HEK293 (cell line): ENCODE measurements at regions not wholly inside any gene's neighbourhood (a gene's known extent, or its start where the extent isn't known, plus 50 kb on each side); places are given as distances from the start of the nearest gene placed in this dataset.

Experiments
- CTCF ChIA-PET: fragments of 350-600 bp; formaldehyde crosslinking; extraction: SDS; loops from one replicate; lab custom pipeline; 2021; ENCODE audit warnings: antibody characterized with exemption; lab: Yijun Ruan, JAX
- POLR2A ChIA-PET: fragments of 300-600 bp; formaldehyde crosslinking; extraction: SDS; loops from one replicate; lab custom pipeline; 2020; ENCODE audit warnings: antibody characterized with exemption, inconsistent platforms; lab: Yijun Ruan, JAX
- H3K27ac ChIP-seq: fragments of 200-500 bp; sonication (Bioruptor generic); 2 replicates; pipeline ENCODE4 v1.5.1; 2014; ENCODE audit warnings: low read depth, low read length, control low read depth, inconsistent platforms; ENCODE audit errors: extremely low read depth
- H3K36me3 ChIP-seq, 2 experiments: fragments of 200-500 bp in 1 of 2; sonication (Bioruptor generic) in 1 of 2; 1 replicate in 1 of 2; 2 replicates in 1 of 2; pipeline ENCODE4 v1.5.1; 2014 to 2017; ENCODE audit warnings: inconsistent platforms in 2 of 2, low read length in 2 of 2; ENCODE audit not compliant: control insufficient read depth in 2 of 2, insufficient read depth in 1 of 2
- H3K4me1 ChIP-seq: fragments of 200-500 bp; sonication (Bioruptor generic); 2 replicates; pipeline ENCODE4 v1.5.1; 2014; ENCODE audit warnings: mild to moderate bottlenecking, low read length, inconsistent platforms; ENCODE audit not compliant: control insufficient read depth, insufficient read depth
- H3K4me3 ChIP-seq: 2 replicates; pipeline ENCODE4 v1.5.1; 2011; ENCODE audit warnings: low read depth, mild to moderate bottlenecking, control low read depth, low read length, moderate library complexity
- H3K9me3 ChIP-seq: fragments of 200-500 bp; sonication (Bioruptor generic); 2 replicates; pipeline ENCODE4 v1.5.1; 2014; ENCODE audit warnings: low read depth, low read length, inconsistent platforms; ENCODE audit not compliant: control insufficient read depth, insufficient read depth
- EGR2 ChIP-seq: fragments of 450-650 bp; formaldehyde crosslinking; IDR thresholded peaks from 2 replicates; pipeline ENCODE4 v1.5.1; 2016; ENCODE audit warnings: low read depth, missing biosample characterization, missing genetic modification characterization
- KLF1 ChIP-seq: fragments of 450-650 bp; formaldehyde crosslinking; IDR thresholded peaks from 2 replicates; pipeline ENCODE4 v1.5.1; 2016; ENCODE audit warnings: missing biosample characterization, missing genetic modification characterization
- SP2 ChIP-seq: fragments of 450-650 bp; formaldehyde crosslinking; IDR thresholded peaks from 2 replicates; pipeline ENCODE4 v1.5.1; 2016; ENCODE audit warnings: missing biosample characterization, missing genetic modification characterization
- ZBTB7A ChIP-seq: fragments of 450-650 bp; formaldehyde crosslinking; IDR thresholded peaks from 2 replicates; pipeline ENCODE4 v1.5.1; 2016; ENCODE audit warnings: low read depth, missing biosample characterization, missing genetic modification characterization
- ZFHX2 ChIP-seq: fragments of 450-650 bp; formaldehyde crosslinking; conservative IDR thresholded peaks from 2 replicates; pipeline ENCODE4 v1.5.1; 2016; ENCODE audit warnings: missing biosample characterization, missing genetic modification characterization
- ZIC2 ChIP-seq: fragments of 450-650 bp; formaldehyde crosslinking; IDR thresholded peaks from 2 replicates; pipeline ENCODE4 v1.5.1; 2016; ENCODE audit warnings: missing biosample characterization, missing genetic modification characterization
- ZNF184 ChIP-seq: fragments of 450-650 bp; IDR thresholded peaks from 2 replicates; pipeline ENCODE4 v1.5.1; 2018; ENCODE audit warnings: missing biosample characterization, mild to moderate bottlenecking, missing genetic modification characterization
- ZNF19 ChIP-seq: fragments of 450-650 bp; formaldehyde crosslinking; IDR thresholded peaks from 2 replicates; pipeline ENCODE4; 2016; ENCODE audit warnings: missing biosample characterization, missing genetic modification characterization, low read depth
- ZNF302 ChIP-seq: fragments of 450-650 bp; formaldehyde crosslinking; IDR thresholded peaks from 2 replicates; pipeline ENCODE4 v1.5.1; 2016; ENCODE audit warnings: missing biosample characterization, missing genetic modification characterization, low read depth
- ZNF350 ChIP-seq: fragments of 450-650 bp; formaldehyde crosslinking; IDR thresholded peaks from 2 replicates; pipeline ENCODE4 v1.5.0; 2017; ENCODE audit warnings: missing biosample characterization, mild to moderate bottlenecking, missing genetic modification characterization
- ZNF555 ChIP-seq: fragments of 450-650 bp; formaldehyde crosslinking; conservative IDR thresholded peaks from 2 replicates; pipeline ENCODE4 v1.5.1; 2017; ENCODE audit warnings: missing biosample characterization, mild to moderate bottlenecking, missing genetic modification characterization, inconsistent platforms
- ZNF600 ChIP-seq: fragments of 450-650 bp; formaldehyde crosslinking; IDR thresholded peaks from 2 replicates; pipeline ENCODE4 v1.5.1; 2016; ENCODE audit warnings: missing biosample characterization, missing genetic modification characterization
- TF ChIP-seq, protein P1 (sequence below): fragments of 450-650 bp; formaldehyde crosslinking; IDR thresholded peaks from 2 replicates; pipeline ENCODE4 v1.5.1; 2016; ENCODE audit warnings: missing biosample characterization, missing genetic modification characterization
- TF ChIP-seq, protein P2 (sequence below): fragments of 450-650 bp; formaldehyde crosslinking; IDR thresholded peaks from 2 replicates; pipeline ENCODE4 v1.5.1; 2017; ENCODE audit warnings: missing biosample characterization, missing genetic modification characterization

DNA sequence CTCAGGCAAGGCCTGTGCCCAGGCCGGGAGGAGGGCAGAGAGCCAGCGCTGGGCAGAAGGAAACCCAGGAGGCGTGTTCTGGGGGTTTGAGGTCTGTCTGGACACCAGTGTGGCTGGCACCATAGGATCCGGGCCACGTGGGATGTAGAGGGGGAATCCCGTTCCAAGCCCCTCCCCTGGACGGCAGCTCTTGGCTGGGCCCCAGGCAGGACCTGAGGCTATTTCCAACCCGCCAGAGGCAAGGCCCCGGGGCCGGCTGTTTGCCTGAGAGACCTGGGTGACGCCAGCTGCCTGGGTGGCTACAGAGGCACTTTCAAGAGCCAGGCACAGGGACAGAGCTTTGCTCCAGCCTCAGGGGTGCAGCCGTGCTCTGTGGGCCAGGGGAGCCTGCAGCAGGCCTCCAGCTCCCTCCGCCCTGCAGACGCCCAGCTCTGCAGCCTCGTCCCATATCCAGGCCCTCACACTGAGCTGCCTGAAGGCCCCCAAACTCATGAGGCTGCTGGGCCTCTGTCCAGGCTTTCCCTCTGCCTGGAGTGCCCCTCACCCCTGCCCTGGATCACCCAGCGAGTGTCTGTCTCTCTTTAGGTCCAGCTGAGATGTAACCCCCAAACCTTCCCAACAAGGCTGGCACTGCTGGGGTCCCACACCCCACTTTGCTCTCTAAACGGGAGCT, 56.6 kb upstream of the EGFL7 start:
- H3K27ac ChIP-seq = no peak overlapping the region
- POLR2A ChIA-PET = no interaction called here
- TF ChIP-seq ZNF184 (tag by site-specific recombination) = no peak
- TF ChIP-seq, protein P1, sequence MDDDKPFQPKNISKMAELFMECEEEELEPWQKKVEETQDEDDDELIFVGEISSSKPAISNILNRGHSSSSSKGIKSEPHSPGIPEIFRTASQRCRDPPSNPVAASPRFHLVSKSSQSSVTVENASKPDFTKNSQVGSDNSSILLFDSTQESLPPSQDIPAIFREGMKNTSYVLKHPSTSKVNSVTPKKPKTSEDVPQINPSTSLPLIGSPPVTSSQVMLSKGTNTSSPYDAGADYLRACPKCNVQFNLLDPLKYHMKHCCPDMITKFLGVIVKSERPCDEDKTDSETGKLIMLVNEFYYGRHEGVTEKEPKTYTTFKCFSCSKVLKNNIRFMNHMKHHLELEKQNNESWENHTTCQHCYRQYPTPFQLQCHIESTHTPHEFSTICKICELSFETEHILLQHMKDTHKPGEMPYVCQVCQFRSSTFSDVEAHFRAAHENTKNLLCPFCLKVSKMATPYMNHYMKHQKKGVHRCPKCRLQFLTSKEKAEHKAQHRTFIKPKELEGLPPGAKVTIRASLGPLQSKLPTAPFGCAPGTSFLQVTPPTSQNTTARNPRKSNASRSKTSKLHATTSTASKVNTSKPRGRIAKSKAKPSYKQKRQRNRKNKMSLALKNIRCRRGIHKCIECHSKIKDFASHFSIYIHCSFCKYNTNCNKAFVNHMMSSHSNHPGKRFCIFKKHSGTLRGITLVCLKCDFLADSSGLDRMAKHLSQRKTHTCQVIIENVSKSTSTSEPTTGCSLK (tag by site-specific recombination) = no peak
- H3K4me3 ChIP-seq = no peak overlapping the region
- no peaks in the 10 kb centered on the region for H3K9me3 ChIP-seq
- CTCF ChIA-PET = interaction anchor here (0.7 to 1.2 kb wide), 5 partner anchors 18 to 122 kb away, joined by 3 to 6 read pairs (median 3); no protein-coding TSS in a partner anchor
- H3K4me1 ChIP-seq = no peaks in the 10 kb centered on the region
- no peaks in the 10 kb centered on the region for H3K36me3 ChIP-seq

DNA sequence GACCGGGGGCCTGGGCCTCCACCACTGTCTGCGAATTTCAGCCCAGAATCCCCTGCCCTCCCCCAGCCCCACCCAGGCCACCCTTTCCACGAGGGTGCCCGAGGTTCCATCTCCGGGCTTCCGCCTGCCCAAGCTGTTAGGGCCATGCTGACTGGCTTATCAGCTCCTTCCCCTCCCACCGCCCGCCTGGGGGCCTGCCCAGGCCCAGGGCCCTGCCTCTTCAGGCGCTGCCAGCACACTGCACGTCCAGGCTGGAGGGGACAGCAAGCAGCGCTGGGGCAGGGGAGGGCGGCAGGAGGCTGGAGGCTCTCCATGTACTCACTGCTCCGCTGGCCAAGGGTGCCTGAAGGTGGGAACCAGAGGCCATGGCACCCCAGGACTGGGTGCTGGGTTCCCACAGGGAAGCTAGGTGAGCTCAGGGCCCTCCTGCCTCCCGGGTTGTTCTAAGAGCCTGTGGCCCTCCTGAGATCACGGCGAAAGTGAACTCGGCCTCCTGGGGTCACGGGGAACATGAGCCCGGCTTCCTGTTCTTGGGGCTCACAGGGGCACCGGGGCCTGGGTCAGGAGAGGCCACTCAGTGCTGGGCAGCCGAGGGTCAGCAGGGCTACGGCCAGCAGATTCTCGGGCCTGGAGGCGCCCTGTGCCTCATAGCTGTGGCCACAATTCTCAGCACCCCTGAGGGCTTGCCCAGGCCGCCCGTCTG, 57.7 kb upstream of the EGFL7 start:
- Histone ChIP-seq H3K4me3 (no peak overlapping the region), H3K27ac (no peak overlapping the region), H3K36me3 (no peaks in the 10 kb centered on the region), H3K9me3 (no peaks in the 10 kb centered on the region), H3K4me1 (no peaks in the 10 kb centered on the region)
- TF ChIP-seq ZIC2 (tag by site-specific recombination) (peak; percentile 35; the same call in 1 of the 2 replicates), SP2 (tag by site-specific recombination) (peak; percentile 29; the same call in 1 of the 2 replicates)
- TF ChIP-seq, protein P2, sequence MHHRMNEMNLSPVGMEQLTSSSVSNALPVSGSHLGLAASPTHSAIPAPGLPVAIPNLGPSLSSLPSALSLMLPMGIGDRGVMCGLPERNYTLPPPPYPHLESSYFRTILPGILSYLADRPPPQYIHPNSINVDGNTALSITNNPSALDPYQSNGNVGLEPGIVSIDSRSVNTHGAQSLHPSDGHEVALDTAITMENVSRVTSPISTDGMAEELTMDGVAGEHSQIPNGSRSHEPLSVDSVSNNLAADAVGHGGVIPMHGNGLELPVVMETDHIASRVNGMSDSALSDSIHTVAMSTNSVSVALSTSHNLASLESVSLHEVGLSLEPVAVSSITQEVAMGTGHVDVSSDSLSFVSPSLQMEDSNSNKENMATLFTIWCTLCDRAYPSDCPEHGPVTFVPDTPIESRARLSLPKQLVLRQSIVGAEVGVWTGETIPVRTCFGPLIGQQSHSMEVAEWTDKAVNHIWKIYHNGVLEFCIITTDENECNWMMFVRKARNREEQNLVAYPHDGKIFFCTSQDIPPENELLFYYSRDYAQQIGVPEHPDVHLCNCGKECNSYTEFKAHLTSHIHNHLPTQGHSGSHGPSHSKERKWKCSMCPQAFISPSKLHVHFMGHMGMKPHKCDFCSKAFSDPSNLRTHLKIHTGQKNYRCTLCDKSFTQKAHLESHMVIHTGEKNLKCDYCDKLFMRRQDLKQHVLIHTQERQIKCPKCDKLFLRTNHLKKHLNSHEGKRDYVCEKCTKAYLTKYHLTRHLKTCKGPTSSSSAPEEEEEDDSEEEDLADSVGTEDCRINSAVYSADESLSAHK = no peak
- POLR2A ChIA-PET = no interaction called here
- CTCF ChIA-PET = interaction anchor here (0.7 to 1.5 kb wide), 5 partner anchors 19 to 121 kb away, joined by 3 to 6 read pairs (median 3); no protein-coding TSS in a partner anchor

DNA sequence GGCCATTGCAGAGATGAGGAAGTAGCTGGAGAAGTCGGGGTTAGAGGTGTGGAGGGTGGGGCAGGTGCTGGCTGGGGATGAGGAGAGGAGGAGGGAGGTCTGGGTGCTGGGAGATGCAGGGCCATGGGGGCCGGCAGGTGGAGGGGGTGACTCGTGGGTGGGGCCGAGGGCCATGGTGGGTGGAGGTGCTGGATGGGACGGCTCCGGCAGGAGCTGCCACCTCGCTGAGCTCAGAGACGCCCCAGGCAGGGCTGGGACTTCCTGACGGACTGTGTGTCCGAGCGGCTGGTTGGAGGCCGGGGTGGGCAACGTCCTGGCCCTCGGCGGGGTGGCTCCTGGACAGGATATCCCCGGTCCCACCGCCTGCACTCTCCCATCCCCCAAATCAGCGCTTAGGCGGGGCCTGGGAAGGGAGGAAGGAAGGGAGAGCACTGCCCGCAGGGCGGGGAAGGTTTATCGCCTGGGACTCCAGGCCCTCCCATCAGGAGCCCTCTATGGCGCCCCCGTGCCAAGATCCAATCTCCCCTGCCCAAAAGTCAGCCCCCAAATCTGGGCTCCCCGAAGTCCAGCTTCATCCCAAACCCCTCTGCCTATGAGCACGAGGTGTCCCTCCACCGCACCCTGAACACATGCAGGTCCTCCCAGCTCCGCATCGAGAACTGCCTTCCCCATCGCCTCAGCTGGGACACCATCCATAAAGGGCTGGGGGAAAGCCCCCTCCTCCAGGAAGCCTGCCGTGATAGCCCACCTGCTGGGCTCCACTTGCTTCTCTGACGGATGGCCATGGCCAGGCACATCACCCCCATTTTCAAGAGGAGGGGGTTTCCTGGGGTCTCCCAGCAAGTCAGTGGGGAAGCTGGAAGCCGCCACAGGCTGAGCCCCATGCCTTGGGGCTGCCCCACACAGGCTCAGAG, 58.3 kb upstream of the NOTCH1 start:
- TF ChIP-seq ZNF19 (no peak), ZBTB7A (no peak), ZNF555 (no peak), ZNF302 (tag by site-specific recombination) (no peak), EGR2 (0 out of 2 replicates have a peak, but pooled peaks have one; percentile 11), KLF1 (tag by site-specific recombination) (peak; percentile 47; the same call in 1 of the 2 replicates), SP2 (tag by site-specific recombination) (peak; percentile 36; the same call in 1 of the 2 replicates), ZFHX2 (peak; percentile 45), ZNF600 (tag by site-specific recombination) (peak; percentile 33; the same call in 1 of the 2 replicates), ZNF350 (tag by site-specific recombination) (no peak)
- no peak overlapping the region for H3K4me3 ChIP-seq
- H3K4me1 ChIP-seq = no peaks in the 10 kb centered on the region
- no peaks in the 10 kb centered on the region for H3K9me3 ChIP-seq
- no peaks in the 10 kb centered on the region for H3K36me3 ChIP-seq
- POLR2A ChIA-PET = interaction anchor here (0.6 to 0.8 kb wide), 2 partner anchors 14 to 528 kb away, joined by 3 to 5 read pairs; no protein-coding TSS in a partner anchor
- H3K27ac ChIP-seq = no peak overlapping the region
- CTCF ChIA-PET = interaction anchor here (0.6 to 1.5 kb wide), 4 partner anchors 26 to 116 kb away, joined by 3 to 5 read pairs (median 3); no protein-coding TSS in a partner anchor
